OCI-LY7 (cell line): ENCODE measurements at regions not wholly inside any gene's neighbourhood (a gene's known extent, or its start where the extent isn't known, plus 50 kb on each side); places are given as distances from the start of the nearest gene placed in this dataset.

Experiments
- BruUV-seq: library from RNA; stranded (reverse); fragments of 400-500 nt; replicated peaks from 2 replicates; lab custom pipeline; 2021; lab: Mats Ljungman, UMichigan
- CTCF ChIA-PET: fragments of 300-600 bp; sonication (Branson Sonifier 250); formaldehyde crosslinking; loops from one replicate; lab custom pipeline; 2022; ENCODE audit warnings: antibody characterized with exemption; ENCODE audit not compliant: unreplicated experiment; lab: Charles Lee
- POLR2A ChIA-PET: fragments of 300-600 bp; sonication (Branson Sonifier 250); formaldehyde crosslinking; loops from one replicate; lab custom pipeline; 2022; ENCODE audit warnings: antibody characterized with exemption; lab: Charles Lee
- DNase-seq: peaks from one replicate; pipeline ENCODE4 v3.0.0-alpha.2; 2015; ENCODE audit warnings: low spot score
- H2AFZ ChIP-seq: fragments of 200-600 bp; sonication (generic), shearing (Covaris generic); 2 replicates; pipeline ENCODE4 v1.6.1; 2014; ENCODE audit warnings: mild to moderate bottlenecking, antibody characterized with exemption, low read length, moderate library complexity
- H3K27ac ChIP-seq: fragments of 200-600 bp; sonication (generic); 2 replicates; pipeline ENCODE4 v1.5.1; 2014; ENCODE audit warnings: mixed run types, low read depth, mild to moderate bottlenecking, moderate library complexity, low read length, inconsistent platforms; ENCODE audit not compliant: poor library complexity, severe bottlenecking
- H3K36me3 ChIP-seq: fragments of 200-600 bp; sonication (generic); 2 replicates; pipeline ENCODE4 v1.6.1; 2014; ENCODE audit warnings: mild to moderate bottlenecking, antibody characterized with exemption, low read length, moderate library complexity, mixed read lengths; ENCODE audit not compliant: insufficient read depth
- H3K4me1 ChIP-seq: fragments of 200-600 bp; sonication (generic); 2 replicates; pipeline ENCODE4 v1.5.1; 2014; ENCODE audit warnings: mild to moderate bottlenecking, low read length; ENCODE audit not compliant: insufficient read depth, poor library complexity, severe bottlenecking
- H3K4me2 ChIP-seq: fragments of 200-600 bp; sonication (generic); 2 replicates; pipeline ENCODE4 v1.6.1; 2014; ENCODE audit warnings: mild to moderate bottlenecking, low read length
- H3K4me3 ChIP-seq: fragments of 200-600 bp; sonication (generic); 2 replicates; pipeline ENCODE4 v1.5.1; 2014; ENCODE audit warnings: mild to moderate bottlenecking, low read depth, low read length; ENCODE audit not compliant: poor library complexity, severe bottlenecking
- H3K79me2 ChIP-seq: fragments of 200-600 bp; sonication (generic); 2 replicates; pipeline ENCODE4 v1.6.1; 2016; ENCODE audit warnings: low read depth, mild to moderate bottlenecking, low read length, moderate library complexity, mixed read lengths; ENCODE audit not compliant: insufficient read depth
- H3K9me2 ChIP-seq: fragments of 200-600 bp; sonication (generic); 2 replicates; pipeline ENCODE4 v1.6.1; 2016; ENCODE audit warnings: mild to moderate bottlenecking, low read length, mixed read lengths; ENCODE audit not compliant: insufficient read depth
- H3K9me3 ChIP-seq: fragments of 200-600 bp; sonication (generic); 2 replicates; pipeline ENCODE4 v1.6.1; 2014; ENCODE audit warnings: mild to moderate bottlenecking, mixed run types, low read length, mixed read lengths
- H4K20me1 ChIP-seq: fragments of 200-600 bp; sonication (generic); 2 replicates; pipeline ENCODE4 v1.6.1; 2014; ENCODE audit warnings: mild to moderate bottlenecking, antibody characterized with exemption, low read length, moderate library complexity, mixed read lengths; ENCODE audit not compliant: insufficient read depth
- EZH2phosphoT487 ChIP-seq: fragments of 200-600 bp; sonication (generic); IDR thresholded peaks from 2 replicates; pipeline ENCODE4 v1.6.1; 2018; ENCODE audit warnings: low read depth, borderline replicate concordance, mild to moderate bottlenecking, mixed run types, antibody characterized with exemption, low read length, moderate library complexity, mixed read lengths
- intact Hi-C: fragments of 100-400 bp; cut with micrococcal nuclease; formaldehyde crosslinking; loops from one replicate; pipeline ENCODE4 v1.10.0; 2022; ENCODE audit not compliant: unreplicated experiment
- TF ChIP-seq, protein P1 (sequence below): fragments of 200-600 bp; sonication (generic); conservative IDR thresholded peaks from 2 replicates; pipeline ENCODE4 v1.5.1; 2014; ENCODE audit warnings: mild to moderate bottlenecking, antibody characterized with exemption, low read length, moderate library complexity, mixed read lengths

DNA sequence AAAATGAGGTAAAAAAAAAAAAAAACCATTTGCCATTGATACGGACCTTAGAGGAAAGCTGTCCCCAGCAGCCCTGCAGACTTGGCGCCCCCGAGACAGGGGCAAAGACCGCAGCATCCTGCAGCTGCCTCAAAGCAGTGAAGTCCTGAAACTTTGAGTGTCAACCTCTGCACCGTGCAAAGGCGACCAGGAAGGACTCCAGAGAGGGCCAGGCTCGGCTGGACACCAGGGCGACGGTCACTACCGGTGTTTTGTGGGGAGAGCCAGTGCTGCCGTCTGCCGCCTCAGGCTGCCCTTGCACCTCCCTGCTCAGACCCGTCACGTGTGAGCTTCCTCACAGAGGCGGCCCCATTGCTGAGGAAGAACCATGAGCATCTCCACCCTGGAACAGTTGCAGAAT lies 146.7 kb upstream of the SPACA7 start:
- Histone ChIP-seq H3K4me1 (no peaks in the 10 kb centered on the region), H4K20me1 (no peaks in the 10 kb centered on the region), H3K9me3 (no peaks in the 10 kb centered on the region), H3K9me2 (no peaks in the 10 kb centered on the region), H3K4me2 (no peak overlapping the region), H2AFZ (no peak overlapping the region), H3K79me2 (no peaks in the 10 kb centered on the region), H3K4me3 (no peak overlapping the region), H3K36me3 (no peaks in the 10 kb centered on the region), H3K27ac (no peak overlapping the region)
- CTCF ChIA-PET = no interaction called here
- no TSS peak for BruUV-seq
- intact Hi-C loops = no loop called here
- POLR2A ChIA-PET = no interaction called here
- no peak for TF ChIP-seq EZH2phosphoT487
- TF ChIP-seq, protein P1, sequence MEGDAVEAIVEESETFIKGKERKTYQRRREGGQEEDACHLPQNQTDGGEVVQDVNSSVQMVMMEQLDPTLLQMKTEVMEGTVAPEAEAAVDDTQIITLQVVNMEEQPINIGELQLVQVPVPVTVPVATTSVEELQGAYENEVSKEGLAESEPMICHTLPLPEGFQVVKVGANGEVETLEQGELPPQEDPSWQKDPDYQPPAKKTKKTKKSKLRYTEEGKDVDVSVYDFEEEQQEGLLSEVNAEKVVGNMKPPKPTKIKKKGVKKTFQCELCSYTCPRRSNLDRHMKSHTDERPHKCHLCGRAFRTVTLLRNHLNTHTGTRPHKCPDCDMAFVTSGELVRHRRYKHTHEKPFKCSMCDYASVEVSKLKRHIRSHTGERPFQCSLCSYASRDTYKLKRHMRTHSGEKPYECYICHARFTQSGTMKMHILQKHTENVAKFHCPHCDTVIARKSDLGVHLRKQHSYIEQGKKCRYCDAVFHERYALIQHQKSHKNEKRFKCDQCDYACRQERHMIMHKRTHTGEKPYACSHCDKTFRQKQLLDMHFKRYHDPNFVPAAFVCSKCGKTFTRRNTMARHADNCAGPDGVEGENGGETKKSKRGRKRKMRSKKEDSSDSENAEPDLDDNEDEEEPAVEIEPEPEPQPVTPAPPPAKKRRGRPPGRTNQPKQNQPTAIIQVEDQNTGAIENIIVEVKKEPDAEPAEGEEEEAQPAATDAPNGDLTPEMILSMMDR = no peak
- no peak for DNase-seq

DNA sequence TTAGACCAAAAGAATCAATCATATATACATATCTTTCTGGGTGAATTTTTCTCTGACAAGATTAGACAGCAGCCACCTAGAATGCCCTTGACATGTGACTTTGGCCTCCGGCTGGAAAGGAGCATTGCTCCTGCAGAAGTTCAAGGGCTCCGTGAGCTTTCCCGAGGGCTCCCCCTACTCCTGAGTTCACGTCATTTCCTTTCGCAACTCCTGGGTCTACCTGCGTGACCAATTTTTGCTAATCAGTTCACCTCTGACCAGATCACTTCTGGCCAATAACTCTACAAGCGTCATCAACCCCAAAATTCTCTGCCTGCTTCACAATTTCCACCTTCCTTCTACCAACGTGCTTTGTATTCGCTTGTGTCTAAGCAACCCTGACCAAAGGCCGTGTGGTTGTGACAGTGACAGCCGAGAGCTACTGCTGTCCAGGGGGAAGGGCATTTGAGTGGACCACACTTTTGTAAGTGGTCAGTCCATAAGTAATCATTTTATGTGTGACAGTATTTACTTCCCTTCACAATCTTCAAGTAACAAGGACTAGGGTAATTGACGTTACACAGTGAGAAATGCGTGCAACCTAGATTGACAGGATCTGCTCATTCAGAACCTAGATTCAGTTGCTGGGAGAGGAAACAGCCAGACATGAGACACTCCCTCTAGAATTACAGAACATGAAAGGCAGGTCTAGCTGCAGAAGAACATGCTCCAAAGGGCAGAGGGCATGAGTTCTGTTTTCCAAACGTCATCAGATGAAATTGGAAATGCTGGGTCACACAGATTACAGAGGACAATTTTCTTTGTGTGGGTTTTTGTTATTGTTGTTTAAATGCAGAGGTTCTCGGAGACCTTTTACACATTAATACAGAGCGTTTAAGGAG lies 145.9 kb upstream of the SPACA7 start:
- H4K20me1 ChIP-seq = no peaks in the 10 kb centered on the region
- H3K9me3 ChIP-seq = no peaks in the 10 kb centered on the region
- H2AFZ ChIP-seq = no peak overlapping the region
- H3K27ac ChIP-seq = no peak overlapping the region
- ChIA-PET CTCF (no interaction called here), POLR2A (no interaction called here)
- H3K4me2 ChIP-seq = no peak overlapping the region
- intact Hi-C loops = no loop called here
- no peak overlapping the region for H3K4me3 ChIP-seq
- DNase-seq = no peak
- no peaks in the 10 kb centered on the region for H3K79me2 ChIP-seq
- no TSS peak for BruUV-seq
- H3K9me2 ChIP-seq = no peaks in the 10 kb centered on the region
- H3K36me3 ChIP-seq = no peaks in the 10 kb centered on the region
- TF ChIP-seq, protein P1 = no peak
- TF ChIP-seq EZH2phosphoT487 = no peak
- H3K4me1 ChIP-seq = no peaks in the 10 kb centered on the region

DNA sequence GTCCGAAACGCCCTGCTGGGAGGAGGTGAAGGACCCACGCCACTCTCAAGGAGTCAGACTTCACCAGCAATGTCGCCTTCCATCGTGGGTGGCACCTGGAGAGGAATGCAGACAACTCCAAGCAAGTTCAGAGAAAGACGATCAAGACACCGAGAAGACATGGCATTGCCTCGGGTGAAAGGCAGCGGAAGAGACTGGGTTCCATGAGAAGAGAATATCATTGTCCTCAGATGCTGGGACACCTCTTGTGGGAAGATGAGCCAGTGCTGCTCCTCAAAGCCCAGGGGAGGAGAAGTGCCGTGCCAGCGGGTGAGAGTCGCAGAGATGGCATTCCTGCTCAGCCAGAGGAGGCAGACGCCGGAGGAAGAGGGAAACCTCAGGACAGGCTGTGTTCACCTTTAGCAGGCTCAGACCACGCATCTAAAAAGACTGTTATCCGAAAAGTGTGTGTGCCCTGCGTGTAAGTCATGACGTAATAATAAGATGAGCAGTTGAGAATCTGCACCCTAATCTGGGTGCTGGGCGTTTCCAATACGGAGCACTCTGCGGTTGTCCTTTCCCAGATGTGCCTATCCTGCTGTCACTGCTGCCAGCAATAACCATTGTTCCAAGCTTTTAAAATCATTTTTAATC lies 144.6 kb upstream of the SPACA7 start:
- H3K36me3 ChIP-seq = no peaks in the 10 kb centered on the region
- intact Hi-C loops = no loop called here
- BruUV-seq = no TSS peak
- ChIA-PET CTCF (no interaction called here), POLR2A (no interaction called here)
- H3K27ac ChIP-seq = no peak overlapping the region
- no peak overlapping the region for H3K4me3 ChIP-seq
- H3K4me2 ChIP-seq = no peak overlapping the region
- no peaks in the 10 kb centered on the region for H3K9me3 ChIP-seq
- H2AFZ ChIP-seq = no peak overlapping the region
- H3K79me2 ChIP-seq = no peaks in the 10 kb centered on the region
- H3K9me2 ChIP-seq = no peaks in the 10 kb centered on the region
- TF ChIP-seq, protein P1 = no peak
- TF ChIP-seq EZH2phosphoT487 = no peak
- DNase-seq = no peak
- H3K4me1 ChIP-seq = no peaks in the 10 kb centered on the region
- H4K20me1 ChIP-seq = no peaks in the 10 kb centered on the region
